GM21723 (cell line): ENCODE measurements at regions not wholly inside any gene's neighbourhood (a gene's known extent, or its start where the extent isn't known, plus 50 kb on each side); places are given as distances from the start of the nearest gene placed in this dataset.
"Not testable (repeated sequence)": the region's sequence is repeated elsewhere in the genome, so short reads cannot be mapped to it uniquely, and the experiment has no call there.

Experiments used
- ATAC-seq: cut with Tn5 transposase; IDR thresholded peaks from one replicate; pipeline ENCODE4 v1.9.1; 2021; ENCODE audit warnings: mild to moderate bottlenecking, moderate library complexity; ENCODE audit not compliant: unreplicated experiment

- no peak for ATAC-seq
These were observed 56.2 kb upstream of the NID2 start for GRCh38 chr14:52124791-52125684.

- ATAC-seq = not testable (repeated sequence)
These were observed 53.3 kb upstream of the NID2 start for GRCh38 chr14:52122163-52122562.

DNA sequence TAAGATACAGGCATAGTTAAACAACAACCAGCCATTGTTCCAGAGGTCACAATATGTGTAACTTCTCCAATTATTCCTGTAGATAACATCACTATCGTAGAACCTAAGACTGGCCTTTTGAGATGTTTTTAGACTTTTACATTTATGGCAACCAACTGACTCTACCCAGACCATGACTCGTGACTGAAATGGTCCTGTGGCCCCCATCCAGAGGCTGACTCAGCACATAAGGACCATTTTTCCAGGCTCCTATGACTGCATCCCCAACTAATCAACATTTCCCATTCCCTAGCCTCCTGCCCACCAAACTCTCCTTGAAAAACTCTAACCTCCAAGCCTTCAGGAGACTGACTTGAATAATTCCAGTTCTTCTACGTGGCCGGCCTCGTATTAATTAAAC is 52.6 kb upstream of the NID2 start:
- no peak for ATAC-seq

- no peak for ATAC-seq
These were observed 50.2 kb upstream of the NID2 start for GRCh38 chr14:52119030-52119429.
